ENCODE measurements at regions not wholly inside any gene's neighbourhood (a gene's known extent, or its start where the extent isn't known, plus 50 kb on each side); places are given as distances from the start of the nearest gene placed in this dataset.

GRCh38 chr4:17045866-17046265 is 147.4 kb upstream of the LDB2 start:
- TF ChIP-seq CTCF (optimal IDR thresholded peaks at IDR 0.05 in 1 of 3, IDR thresholded peaks at IDR 0.05 in 1 of 3, conservative IDR thresholded peaks at IDR 0.05 in 1 of 3; ENCODE audit: extremely low read depth in 1 of 3, insufficient read depth in 2 of 3, low read length in 3 of 3) (no peak), EZH2 (IDR thresholded peaks at IDR 0.05; ENCODE audit: low read length) (no peak)

Data from keratinocyte (primary cell).